ENCODE measurements at regions not wholly inside any gene's neighbourhood (a gene's known extent, or its start where the extent isn't known, plus 50 kb on each side); places are given as distances from the start of the nearest gene placed in this dataset.

DNA sequence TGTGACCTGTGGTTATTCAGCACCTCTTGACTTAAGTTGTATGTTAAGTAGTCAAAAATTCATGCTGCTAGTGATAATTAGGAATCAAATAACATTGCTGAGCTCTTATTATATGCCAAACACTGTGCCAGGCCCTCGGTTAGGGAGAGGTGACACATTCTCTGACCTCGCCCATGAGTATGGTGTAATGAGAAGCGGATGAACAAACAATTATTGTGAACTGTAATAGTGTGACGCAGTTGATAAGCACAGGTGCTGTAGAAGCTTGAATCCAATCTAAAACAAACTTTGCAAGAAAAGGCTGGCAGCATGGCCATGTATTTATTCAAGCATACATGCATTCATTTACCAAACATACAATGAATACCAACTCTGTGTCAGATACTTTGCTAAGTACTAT lies 303.5 kb upstream of the HS3ST1 start:
- DNase-seq = no peak

- no peak for DNase-seq
Measured at GRCh38 chr4:11730545-11730944, 301.9 kb upstream of the HS3ST1 start.

DNA sequence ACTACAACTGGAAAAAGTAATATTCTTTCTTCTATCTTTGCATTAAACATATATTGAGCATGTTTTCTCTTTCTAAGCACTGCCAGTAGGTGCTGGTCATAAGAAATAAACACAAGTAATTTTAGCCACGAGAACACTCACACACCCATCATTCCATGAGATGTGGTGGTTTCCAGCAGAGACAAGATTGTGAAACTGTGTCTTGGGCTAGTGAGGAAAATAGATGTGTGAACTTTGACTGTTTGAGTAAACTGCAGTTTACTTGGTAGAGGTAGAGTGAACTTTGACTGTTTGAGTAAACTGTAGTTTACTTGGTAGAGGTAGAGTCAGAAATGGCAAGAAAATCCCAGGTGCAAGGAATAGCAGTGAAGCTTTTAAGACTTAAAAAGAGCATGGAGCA lies 300.9 kb upstream of the HS3ST1 start:
- DNase-seq = no peak

- DNase-seq = no peak
Measured at GRCh38 chr4:11727903-11728564, 299.3 kb upstream of the HS3ST1 start.

- no peak for DNase-seq
Measured at GRCh38 chr4:11724731-11725130, 296.0 kb upstream of the HS3ST1 start.

DNA sequence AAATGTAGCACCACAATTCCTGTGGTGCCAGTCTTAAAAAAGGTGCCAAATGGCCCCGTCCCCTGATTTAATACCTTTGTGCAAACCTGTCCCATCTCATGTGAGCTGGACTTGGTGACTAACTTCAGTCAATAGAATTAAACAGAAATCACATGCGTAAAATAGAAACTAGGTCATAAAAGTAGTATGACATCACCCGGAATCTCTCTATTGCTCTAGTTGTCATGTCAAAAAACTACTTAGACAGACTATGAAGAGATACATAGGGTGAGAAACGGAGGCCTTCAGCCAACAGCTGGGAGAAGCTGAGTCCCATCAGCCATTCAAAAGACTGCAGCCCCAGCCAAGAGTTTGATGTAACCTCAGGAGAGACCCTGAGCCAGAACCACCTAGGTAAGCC lies 293.5 kb upstream of the HS3ST1 start:
- no peak for DNase-seq

DNA sequence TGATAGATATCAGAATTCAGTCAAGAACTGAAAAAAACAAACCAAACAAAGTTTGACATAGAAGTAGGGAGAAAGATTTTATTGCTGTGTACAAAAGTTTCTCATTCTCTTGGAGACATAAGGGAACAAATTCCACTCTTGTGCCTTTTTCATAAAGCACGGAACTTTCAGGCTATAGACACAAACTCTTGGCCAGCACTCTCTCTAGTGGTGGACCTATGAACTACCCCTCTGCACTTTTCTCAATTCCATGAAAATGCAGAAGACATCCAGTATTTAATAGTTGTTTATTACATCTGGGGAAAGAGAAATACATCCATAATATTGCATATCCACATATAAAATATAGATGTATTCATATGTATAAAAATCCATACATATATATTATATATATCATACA lies 291.6 kb upstream of the HS3ST1 start:
- no peak for DNase-seq

DNA sequence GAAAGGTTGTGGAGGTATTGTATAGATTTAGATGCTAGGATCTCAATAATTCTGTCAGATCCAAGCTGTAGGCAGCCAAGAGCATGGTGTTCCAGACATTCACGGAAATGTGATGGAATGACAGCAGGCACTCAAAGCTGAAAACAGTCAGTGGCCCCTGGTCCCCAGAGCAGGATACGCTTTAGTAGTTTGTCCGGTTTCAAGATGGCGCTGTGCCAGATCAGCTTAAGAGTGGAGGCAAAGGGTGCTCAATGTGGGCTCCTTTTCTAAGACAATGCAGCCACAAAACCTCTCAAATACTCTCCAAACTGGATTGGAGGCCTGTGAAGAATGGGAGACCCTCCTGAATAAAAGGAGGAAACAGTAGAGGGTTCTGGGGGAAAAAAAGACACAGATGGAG lies 291.2 kb upstream of the HS3ST1 start:
- DNase-seq = no peak

DNA sequence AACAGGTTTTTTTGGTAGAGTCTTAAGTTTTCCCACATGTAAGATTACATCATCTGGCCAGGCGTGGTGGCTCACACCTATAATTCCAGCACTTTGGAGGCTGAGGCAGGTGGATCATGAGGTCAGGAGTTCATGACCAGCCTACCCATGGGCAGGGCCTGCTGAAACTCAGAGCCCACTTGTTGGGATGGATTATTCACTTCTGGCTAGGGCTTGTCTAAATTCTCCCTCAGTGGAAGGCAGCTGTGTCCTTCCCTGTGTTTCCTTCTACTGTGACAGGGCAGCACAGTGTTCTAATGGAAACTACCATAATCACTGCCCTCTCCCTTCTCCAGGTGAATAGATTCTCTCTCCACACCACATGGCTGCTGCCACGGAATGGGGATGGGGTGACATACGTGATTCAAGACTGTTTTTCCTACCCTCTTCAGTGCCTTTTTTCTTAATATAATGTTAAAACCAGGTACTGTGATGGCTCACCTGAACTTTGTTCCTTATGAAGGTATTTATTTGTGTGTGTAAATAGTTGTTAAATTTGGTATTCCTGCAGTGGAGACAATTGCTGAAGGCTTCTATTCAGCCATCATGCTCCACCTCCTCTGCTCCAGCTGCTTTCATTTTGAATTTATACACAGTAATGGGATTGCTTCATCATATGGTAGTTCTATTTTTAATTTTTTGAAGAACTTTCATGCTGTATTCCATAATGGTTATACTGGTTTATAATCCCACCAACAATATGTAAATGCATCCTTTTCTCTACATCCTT lies 287.2 kb upstream of the HS3ST1 start:
- no peak for DNase-seq

GRCh38 chr4:11710453-11711093 lies 281.9 kb upstream of the HS3ST1 start:
- DNase-seq = no peak

GRCh38 chr4:11704186-11704830 lies 275.6 kb upstream of the HS3ST1 start:
- no peak for DNase-seq

DNA sequence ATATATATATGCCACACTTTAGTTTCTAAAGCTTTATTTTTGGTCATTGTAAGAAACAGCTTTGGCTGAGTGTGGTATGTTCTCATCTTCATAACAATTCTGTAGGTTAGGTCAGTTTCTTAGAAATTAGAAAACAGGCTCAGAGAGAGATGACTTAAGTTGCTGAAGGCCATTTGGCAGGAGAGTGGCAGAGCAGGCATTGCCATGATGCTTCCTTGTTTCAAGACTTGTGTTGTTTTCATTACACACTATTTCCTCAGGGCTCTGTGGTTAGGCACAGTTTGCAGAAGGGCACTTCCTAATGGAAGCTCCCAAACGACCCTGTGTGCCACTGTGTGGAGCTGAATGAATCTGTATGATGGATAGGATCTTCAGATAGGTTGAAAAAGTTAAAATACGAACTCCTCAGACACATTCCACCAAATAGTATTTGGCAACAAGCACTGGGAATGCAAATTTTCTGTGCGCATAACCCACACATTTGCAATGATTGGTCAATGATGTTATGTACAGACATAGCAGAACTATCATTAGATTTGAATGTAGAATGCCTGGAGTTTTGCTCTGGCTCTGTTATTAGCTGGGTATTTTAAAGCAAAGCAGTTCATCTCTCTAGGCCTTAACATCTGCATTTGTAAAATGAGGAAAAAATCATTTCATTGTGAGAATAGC lies 274.3 kb upstream of the HS3ST1 start:
- no peak for DNase-seq

DNA sequence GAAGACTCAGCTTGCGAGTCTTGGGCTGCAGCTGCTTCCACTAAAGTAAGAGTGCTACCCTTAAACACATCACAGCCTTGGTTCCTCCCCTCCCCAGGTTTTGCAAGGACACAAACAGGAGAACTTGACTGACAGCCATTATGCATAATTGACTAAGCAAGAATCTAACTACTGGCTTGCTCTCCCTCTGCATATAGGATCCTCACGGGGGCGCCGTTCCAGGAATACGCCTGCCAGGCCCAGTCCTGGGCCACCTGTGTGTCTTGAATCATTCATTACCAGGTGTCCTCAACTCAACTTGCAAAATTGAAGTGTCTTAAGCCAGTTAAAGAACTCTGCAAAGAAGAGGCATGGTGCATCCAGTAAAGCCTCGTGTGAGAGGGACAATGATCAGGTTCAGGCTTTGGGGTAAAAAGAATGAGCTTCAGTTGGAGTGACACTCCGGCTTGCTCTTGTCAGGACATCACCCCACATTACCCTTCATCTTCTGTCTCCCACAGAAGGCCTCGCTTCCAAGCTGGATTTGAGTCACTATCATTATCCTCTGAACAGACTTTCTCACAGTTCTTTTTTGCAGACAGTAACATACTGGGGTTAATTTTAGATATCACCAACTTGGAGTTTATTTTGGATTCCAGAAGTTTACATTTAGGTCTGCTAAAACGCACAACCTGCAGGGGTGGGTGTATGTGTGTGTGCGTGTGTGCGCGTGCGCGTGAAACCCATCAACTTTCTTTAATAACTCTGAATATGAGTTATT lies 273.5 kb upstream of the HS3ST1 start:
- DNase-seq = no peak

- no peak for DNase-seq
Measured at GRCh38 chr4:11700751-11701226, 272.1 kb upstream of the HS3ST1 start.

DNA sequence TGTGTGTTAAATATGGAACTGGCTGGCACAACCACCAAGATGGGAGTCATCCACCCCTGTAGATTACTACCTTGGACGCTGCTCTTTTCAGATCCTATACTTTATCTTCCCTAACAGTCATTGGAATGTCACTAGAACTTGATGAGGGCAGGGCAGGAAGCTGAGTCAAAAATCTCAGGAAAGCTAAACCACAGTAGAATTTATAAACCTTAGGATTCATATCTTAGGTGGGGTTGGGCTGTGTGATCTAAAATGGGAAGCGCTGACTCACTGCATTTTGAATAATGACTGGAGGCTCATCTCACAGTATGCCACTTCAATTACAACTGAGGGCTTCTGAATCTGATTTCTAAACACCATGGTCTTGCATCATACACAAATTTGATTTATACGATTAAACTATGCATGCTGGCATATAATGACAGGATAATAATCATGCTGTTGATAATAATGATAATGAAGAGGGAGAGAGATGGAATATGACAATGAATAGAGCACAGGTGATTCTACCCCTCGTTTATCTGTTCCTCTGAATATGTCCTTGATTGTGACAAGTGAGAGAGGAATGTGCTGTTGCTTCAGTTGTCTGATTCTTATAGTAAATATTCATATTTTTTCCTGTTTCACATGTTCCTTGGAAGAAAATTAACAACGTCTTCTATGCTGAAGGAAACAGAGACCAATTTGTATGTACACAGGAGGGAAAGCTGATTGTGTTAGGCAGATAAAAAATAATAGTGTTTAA lies 270.3 kb upstream of the HS3ST1 start:
- DNase-seq = no peak

DNA sequence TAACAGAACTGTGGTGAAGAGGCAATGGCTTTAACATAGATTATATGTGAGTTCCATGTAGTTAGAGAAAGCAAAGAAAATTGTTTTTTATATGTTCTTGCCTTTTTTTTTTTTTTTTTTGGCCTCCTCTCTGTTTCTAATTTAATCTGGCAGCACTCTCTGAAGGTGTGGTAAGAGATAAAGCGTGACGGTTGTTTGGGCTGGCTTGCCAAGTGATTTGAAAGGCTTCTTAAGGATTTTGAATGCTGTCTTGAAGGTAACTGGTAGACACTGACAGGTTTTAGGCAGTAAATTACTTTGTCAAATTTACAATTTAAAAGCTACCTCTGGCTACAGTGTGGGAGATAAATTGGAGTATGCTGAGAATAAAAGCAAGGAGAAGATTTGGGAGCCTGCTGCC lies 269.3 kb upstream of the HS3ST1 start:
- DNase-seq = no peak

GRCh38 chr4:11693693-11694092 lies 265.0 kb upstream of the HS3ST1 start:
- DNase-seq = no peak

DNA sequence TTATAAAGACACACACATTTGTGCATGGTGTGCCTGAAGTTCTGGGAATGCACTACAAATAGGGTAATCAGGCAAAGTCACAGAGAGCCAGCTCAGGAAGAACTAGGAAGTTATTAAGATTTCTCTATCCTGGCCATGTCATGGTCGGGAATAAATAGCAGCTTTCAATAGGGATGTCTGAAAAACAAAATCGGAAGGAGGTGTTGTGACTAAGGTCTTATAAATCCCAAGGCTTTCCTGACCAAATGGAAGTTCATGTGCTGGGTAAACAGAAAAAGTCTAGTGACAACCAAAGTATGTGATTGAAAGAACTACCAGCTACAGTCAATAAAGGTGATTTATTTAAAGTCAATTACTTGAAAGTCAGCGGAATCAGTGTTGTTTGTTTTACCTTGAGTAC lies 262.5 kb upstream of the HS3ST1 start:
- no peak for DNase-seq

- no peak for DNase-seq
Measured at GRCh38 chr4:11687727-11688126, 259.0 kb upstream of the HS3ST1 start.

DNA sequence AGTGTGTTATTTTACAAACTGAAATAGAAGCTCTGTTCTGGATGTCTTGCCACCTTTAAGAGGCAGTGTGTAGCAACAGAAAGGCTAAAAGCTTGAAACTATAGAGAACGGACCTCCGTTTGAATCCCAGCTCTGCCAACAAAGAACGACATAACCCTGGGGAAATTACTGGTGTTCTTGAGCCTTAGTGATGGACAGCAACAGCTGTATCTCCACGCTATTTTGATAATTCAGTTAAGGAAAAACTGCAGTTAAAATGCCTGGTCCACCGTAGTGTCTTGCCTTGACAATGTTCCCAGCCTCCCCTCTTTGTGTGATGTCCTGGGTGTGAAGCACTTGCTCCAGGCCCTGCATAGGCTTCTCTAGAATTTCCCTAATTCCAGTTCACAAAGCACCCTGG lies 256.8 kb upstream of the HS3ST1 start:
- no peak for DNase-seq

GRCh38 chr4:11675051-11675800 lies 246.5 kb upstream of the HS3ST1 start:
- no peak for DNase-seq
